HEK293 (cell line): ENCODE measurements at regions not wholly inside any gene's neighbourhood (a gene's known extent, or its start where the extent isn't known, plus 50 kb on each side); places are given as distances from the start of the nearest gene placed in this dataset.

ENCODE experiments used
- CTCF ChIA-PET: fragments of 350-600 bp; formaldehyde crosslinking; extraction: SDS; loops from one replicate; lab custom pipeline; 2021; ENCODE audit warnings: antibody characterized with exemption; lab: Yijun Ruan, JAX
- POLR2A ChIA-PET: fragments of 300-600 bp; formaldehyde crosslinking; extraction: SDS; loops from one replicate; lab custom pipeline; 2020; ENCODE audit warnings: antibody characterized with exemption, inconsistent platforms; lab: Yijun Ruan, JAX
- H3K27ac ChIP-seq: fragments of 200-500 bp; sonication (Bioruptor generic); 2 replicates; pipeline ENCODE4 v1.5.1; 2014; ENCODE audit warnings: low read depth, low read length, control low read depth, inconsistent platforms; ENCODE audit errors: extremely low read depth
- H3K36me3 ChIP-seq, 2 experiments: fragments of 200-500 bp in 1 of 2; sonication (Bioruptor generic) in 1 of 2; 1 replicate in 1 of 2; 2 replicates in 1 of 2; pipeline ENCODE4 v1.5.1; 2014 to 2017; ENCODE audit warnings: inconsistent platforms in 2 of 2, low read length in 2 of 2; ENCODE audit not compliant: control insufficient read depth in 2 of 2, insufficient read depth in 1 of 2
- H3K4me1 ChIP-seq: fragments of 200-500 bp; sonication (Bioruptor generic); 2 replicates; pipeline ENCODE4 v1.5.1; 2014; ENCODE audit warnings: mild to moderate bottlenecking, low read length, inconsistent platforms; ENCODE audit not compliant: control insufficient read depth, insufficient read depth
- H3K4me3 ChIP-seq: 2 replicates; pipeline ENCODE4 v1.5.1; 2011; ENCODE audit warnings: low read depth, mild to moderate bottlenecking, control low read depth, low read length, moderate library complexity
- H3K9me3 ChIP-seq: fragments of 200-500 bp; sonication (Bioruptor generic); 2 replicates; pipeline ENCODE4 v1.5.1; 2014; ENCODE audit warnings: low read depth, low read length, inconsistent platforms; ENCODE audit not compliant: control insufficient read depth, insufficient read depth
- ELK4 ChIP-seq: IDR thresholded peaks from 2 replicates; pipeline ENCODE4 v1.6.1; 2011; ENCODE audit warnings: mild to moderate bottlenecking, low read depth, low read length, borderline replicate concordance
- GLIS2 ChIP-seq: fragments of 450-650 bp; formaldehyde crosslinking; IDR thresholded peaks from 2 replicates; pipeline ENCODE4 v1.5.1; 2016; ENCODE audit warnings: missing biosample characterization, missing genetic modification characterization
- KLF16 ChIP-seq: fragments of 450-650 bp; formaldehyde crosslinking; IDR thresholded peaks from 2 replicates; pipeline ENCODE4 v1.5.1; 2017; ENCODE audit warnings: missing biosample characterization, missing genetic modification characterization
- PRDM1 ChIP-seq: fragments of 450-650 bp; formaldehyde crosslinking; IDR thresholded peaks from 2 replicates; pipeline ENCODE4; 2016; ENCODE audit warnings: missing biosample characterization, missing genetic modification characterization
- SETDB1 ChIP-seq: IDR thresholded peaks from one replicate; pipeline ENCODE4 v1.6.1; 2017; ENCODE audit warnings: mild to moderate bottlenecking, low read length, moderate library complexity, mixed read lengths; ENCODE audit not compliant: insufficient read length
- ZBTB49 ChIP-seq: fragments of 450-650 bp; formaldehyde crosslinking; IDR thresholded peaks from 2 replicates; pipeline ENCODE4 v1.5.1; 2016; ENCODE audit warnings: missing biosample characterization, missing genetic modification characterization, low read depth
- ZNF10 ChIP-seq: fragments of 450-650 bp; formaldehyde crosslinking; IDR thresholded peaks from 2 replicates; pipeline ENCODE4 v1.5.1; 2017; ENCODE audit warnings: missing biosample characterization, missing genetic modification characterization
- ZNF169 ChIP-seq: fragments of 450-650 bp; formaldehyde crosslinking; IDR thresholded peaks from 2 replicates; pipeline ENCODE4 v1.5.1; 2016; ENCODE audit warnings: missing biosample characterization, missing genetic modification characterization
- ZNF248 ChIP-seq: fragments of 450-650 bp; formaldehyde crosslinking; IDR thresholded peaks from 2 replicates; pipeline ENCODE4 v1.5.1; 2017; ENCODE audit warnings: missing biosample characterization, missing genetic modification characterization
- ZNF280C ChIP-seq: fragments of 450-650 bp; formaldehyde crosslinking; IDR thresholded peaks from 2 replicates; pipeline ENCODE4 v1.5.1; 2016; ENCODE audit warnings: missing biosample characterization, missing genetic modification characterization
- ZNF354C ChIP-seq: fragments of 450-650 bp; formaldehyde crosslinking; IDR thresholded peaks from 2 replicates; pipeline ENCODE4 v1.5.1; 2016; ENCODE audit warnings: missing biosample characterization, missing genetic modification characterization, low read depth, borderline replicate concordance
- ZNF37A ChIP-seq: fragments of 450-650 bp; IDR thresholded peaks from 2 replicates; pipeline ENCODE4 v1.5.1; 2018; ENCODE audit warnings: missing biosample characterization, missing genetic modification characterization
- ZNF549 ChIP-seq: fragments of 450-650 bp; IDR thresholded peaks from 2 replicates; pipeline ENCODE4 v1.5.1; 2018; ENCODE audit warnings: missing biosample characterization, missing genetic modification characterization, mild to moderate bottlenecking, inconsistent platforms, moderate library complexity
- ZNF639 ChIP-seq: fragments of 450-650 bp; formaldehyde crosslinking; IDR thresholded peaks from 2 replicates; pipeline ENCODE4 v1.5.1; 2016; ENCODE audit warnings: missing biosample characterization, missing genetic modification characterization
- ZNF670 ChIP-seq: fragments of 450-650 bp; formaldehyde crosslinking; IDR thresholded peaks from 2 replicates; pipeline ENCODE4 v1.5.1; 2016; ENCODE audit warnings: missing biosample characterization, missing genetic modification characterization, low read depth
- ZNF704 ChIP-seq: fragments of 450-650 bp; formaldehyde crosslinking; IDR thresholded peaks from 2 replicates; pipeline ENCODE4 v1.5.1; 2016; ENCODE audit warnings: missing biosample characterization, missing genetic modification characterization
- ZNF747 ChIP-seq: fragments of 450-650 bp; formaldehyde crosslinking; IDR thresholded peaks from 2 replicates; pipeline ENCODE4 v1.5.1; 2016; ENCODE audit warnings: missing biosample characterization, missing genetic modification characterization
- ZNF768 ChIP-seq: fragments of 450-650 bp; formaldehyde crosslinking; IDR thresholded peaks from 2 replicates; pipeline ENCODE4 v1.5.1; 2018; ENCODE audit warnings: missing biosample characterization, mild to moderate bottlenecking, missing genetic modification characterization
- ZNF777 ChIP-seq: fragments of 450-650 bp; formaldehyde crosslinking; IDR thresholded peaks from 2 replicates; pipeline ENCODE4 v1.5.1; 2017; ENCODE audit warnings: missing biosample characterization, missing genetic modification characterization, borderline replicate concordance
- ZNF791 ChIP-seq: fragments of 450-650 bp; formaldehyde crosslinking; IDR thresholded peaks from 2 replicates; pipeline ENCODE4 v1.5.1; 2016; ENCODE audit warnings: missing biosample characterization, missing genetic modification characterization
- TF ChIP-seq, protein P1 (sequence below): fragments of 450-650 bp; formaldehyde crosslinking; IDR thresholded peaks from 2 replicates; pipeline ENCODE4 v1.5.1; 2016; ENCODE audit warnings: missing biosample characterization, missing genetic modification characterization
- TF ChIP-seq, protein P2 (sequence below): fragments of 450-650 bp; formaldehyde crosslinking; IDR thresholded peaks from 2 replicates; pipeline ENCODE4 v1.5.1; 2016; ENCODE audit warnings: missing biosample characterization, missing genetic modification characterization

GRCh38 chr6:94401311-94401710, 982.0 kb upstream of the EPHA7 start:
- no peaks in the 10 kb centered on the region for H3K36me3 ChIP-seq
- H3K4me1 ChIP-seq: no peaks in the 10 kb centered on the region
- ChIA-PET POLR2A (no interaction called here), CTCF (no interaction called here)
- H3K4me3 ChIP-seq: no peak overlapping the region
- TF ChIP-seq ZNF777 (no peak), ZNF169 (tag by site-specific recombination) (no peak), ZNF37A (tag by site-specific recombination) (no peak), ZNF354C (no peak), PRDM1 (tag by site-specific recombination) (no peak), ZBTB49 (tag by site-specific recombination) (no peak), ZNF791 (tag by site-specific recombination) (no peak), ZNF280C (tag by site-specific recombination) (no peak), ZNF248 (tag by site-specific recombination) (no peak), ZNF704 (tag by site-specific recombination) (no peak), ZNF639 (tag by site-specific recombination) (no peak)
- TF ChIP-seq, protein P1, sequence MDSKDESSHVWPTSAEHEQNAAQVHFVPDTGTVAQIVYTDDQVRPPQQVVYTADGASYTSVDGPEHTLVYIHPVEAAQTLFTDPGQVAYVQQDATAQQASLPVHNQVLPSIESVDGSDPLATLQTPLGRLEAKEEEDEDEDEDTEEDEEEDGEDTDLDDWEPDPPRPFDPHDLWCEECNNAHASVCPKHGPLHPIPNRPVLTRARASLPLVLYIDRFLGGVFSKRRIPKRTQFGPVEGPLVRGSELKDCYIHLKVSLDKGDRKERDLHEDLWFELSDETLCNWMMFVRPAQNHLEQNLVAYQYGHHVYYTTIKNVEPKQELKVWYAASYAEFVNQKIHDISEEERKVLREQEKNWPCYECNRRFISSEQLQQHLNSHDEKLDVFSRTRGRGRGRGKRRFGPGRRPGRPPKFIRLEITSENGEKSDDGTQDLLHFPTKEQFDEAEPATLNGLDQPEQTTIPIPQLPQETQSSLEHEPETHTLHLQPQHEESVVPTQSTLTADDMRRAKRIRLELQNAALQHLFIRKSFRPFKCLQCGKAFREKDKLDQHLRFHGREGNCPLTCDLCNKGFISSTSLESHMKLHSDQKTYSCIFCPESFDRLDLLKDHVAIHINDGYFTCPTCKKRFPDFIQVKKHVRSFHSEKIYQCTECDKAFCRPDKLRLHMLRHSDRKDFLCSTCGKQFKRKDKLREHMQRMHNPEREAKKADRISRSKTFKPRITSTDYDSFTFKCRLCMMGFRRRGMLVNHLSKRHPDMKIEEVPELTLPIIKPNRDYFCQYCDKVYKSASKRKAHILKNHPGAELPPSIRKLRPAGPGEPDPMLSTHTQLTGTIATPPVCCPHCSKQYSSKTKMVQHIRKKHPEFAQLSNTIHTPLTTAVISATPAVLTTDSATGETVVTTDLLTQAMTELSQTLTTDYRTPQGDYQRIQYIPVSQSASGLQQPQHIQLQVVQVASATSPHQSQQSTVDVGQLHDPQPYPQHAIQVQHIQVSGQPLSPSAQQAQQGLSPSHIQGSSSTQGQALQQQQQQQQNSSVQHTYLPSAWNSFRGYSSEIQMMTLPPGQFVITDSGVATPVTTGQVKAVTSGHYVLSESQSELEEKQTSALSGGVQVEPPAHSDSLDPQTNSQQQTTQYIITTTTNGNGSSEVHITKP (tag by site-specific recombination): no peak
- no peak overlapping the region for H3K27ac ChIP-seq
- H3K9me3 ChIP-seq: no peaks in the 10 kb centered on the region

GRCh38 chr6:94394822-94395221, 975.5 kb upstream of the EPHA7 start:
- no peaks in the 10 kb centered on the region for H3K36me3 ChIP-seq
- H3K4me3 ChIP-seq: no peak overlapping the region
- ChIA-PET POLR2A (no interaction called here), CTCF (no interaction called here)
- no peaks in the 10 kb centered on the region for H3K9me3 ChIP-seq
- H3K4me1 ChIP-seq: no peaks in the 10 kb centered on the region
- H3K27ac ChIP-seq: no peak overlapping the region
- TF ChIP-seq ZNF549 (tag by site-specific recombination) (no peak), SETDB1 (no peak), ELK4 (no peak), ZNF747 (no peak), KLF16 (no peak), ZNF768 (tag by site-specific recombination) (no peak), ZNF670 (no peak), ZNF10 (tag by site-specific recombination) (no peak), GLIS2 (tag by site-specific recombination) (no peak)
- TF ChIP-seq, protein P2, sequence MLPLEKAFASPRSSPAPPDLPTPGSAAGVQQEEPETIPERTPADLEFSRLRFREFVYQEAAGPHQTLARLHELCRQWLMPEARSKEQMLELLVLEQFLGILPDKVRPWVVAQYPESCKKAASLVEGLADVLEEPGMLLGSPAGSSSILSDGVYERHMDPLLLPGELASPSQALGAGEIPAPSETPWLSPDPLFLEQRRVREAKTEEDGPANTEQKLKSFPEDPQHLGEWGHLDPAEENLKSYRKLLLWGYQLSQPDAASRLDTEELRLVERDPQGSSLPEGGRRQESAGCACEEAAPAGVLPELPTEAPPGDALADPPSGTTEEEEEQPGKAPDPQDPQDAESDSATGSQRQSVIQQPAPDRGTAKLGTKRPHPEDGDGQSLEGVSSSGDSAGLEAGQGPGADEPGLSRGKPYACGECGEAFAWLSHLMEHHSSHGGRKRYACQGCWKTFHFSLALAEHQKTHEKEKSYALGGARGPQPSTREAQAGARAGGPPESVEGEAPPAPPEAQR (tag by site-specific recombination): no peak
